Effector memory CD8-positive, alpha-beta T cell (primary cell): ENCODE measurements at regions not wholly inside any gene's neighbourhood (a gene's known extent, or its start where the extent isn't known, plus 50 kb on each side); places are given as distances from the start of the nearest gene placed in this dataset.

Experiments
- ATAC-seq: fragments of 150-1000 bp; cut with Tn5 transposase; replicated peaks from 2 replicates; pipeline ENCODE4 v1.10.0; 2021; ENCODE audit warnings: mild to moderate bottlenecking, moderate library complexity
- DNase-seq, 3 experiments: peaks; one replicate each; pipeline ENCODE4 v3.0.0; 2021
- H3K27ac Mint-ChIP-seq, 2 donors: one replicate each; pipeline ENCODE4 v1.8.0; 2022; ENCODE audit warnings: mild to moderate bottlenecking in 2 of 2, mixed read lengths in 2 of 2, moderate library complexity in 2 of 2
- H3K27me3 Mint-ChIP-seq, 2 donors: one replicate each; pipeline ENCODE4 v1.8.0; 2022; ENCODE audit warnings: mixed read lengths in 2 of 2
- H3K36me3 Mint-ChIP-seq: one replicate; pipeline ENCODE4 v1.8.0; 2022; ENCODE audit warnings: mild to moderate bottlenecking, moderate library complexity, mixed read lengths; ENCODE audit not compliant: insufficient read depth
- H3K4me1 Mint-ChIP-seq, 2 donors: one replicate each; pipeline ENCODE4 v1.8.0; 2022; ENCODE audit warnings: low read depth in 2 of 2, mixed read lengths in 2 of 2
- H3K4me3 Mint-ChIP-seq, 2 donors: one replicate each; pipeline ENCODE4 v1.8.0; 2022; ENCODE audit warnings: mild to moderate bottlenecking in 2 of 2, mixed read lengths in 2 of 2, moderate library complexity in 2 of 2
- H3K9me3 Mint-ChIP-seq, 2 donors: one replicate each; pipeline ENCODE4 v1.8.0; 2022; ENCODE audit warnings: mixed read lengths in 2 of 2

DNA sequence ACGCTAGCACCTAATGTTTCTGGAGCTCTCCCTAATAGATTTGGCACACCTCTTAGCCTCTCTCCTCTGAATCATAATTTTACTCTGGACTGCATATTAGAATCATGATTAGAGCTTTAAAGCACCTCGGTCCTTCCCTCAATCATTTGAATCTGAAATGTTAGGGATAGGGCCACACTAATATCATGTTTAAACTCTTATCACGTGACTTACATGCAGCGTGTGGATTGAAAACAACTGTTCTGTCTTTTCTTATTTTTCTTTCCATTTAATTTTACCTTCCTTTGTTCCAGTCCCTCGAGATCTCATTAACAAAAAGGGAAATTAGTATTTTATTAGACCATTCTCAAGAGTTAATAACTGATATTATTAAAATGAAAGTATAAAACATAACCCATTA is 762.5 kb upstream of the FLRT2 start:
- DNase-seq (no peak), ATAC-seq (no peak)
- Mint-ChIP-seq H3K27me3 (no peaks in the 10 kb centered on the region), H3K4me3 (no peak overlapping the region), H3K9me3 (peaks cover 9 to 10% of the 10 kb centered on the region in 2 donors), H3K27ac (no peak overlapping the region), H3K36me3 (no peaks in the 10 kb centered on the region), H3K4me1 (no peaks in the 10 kb centered on the region)

DNA sequence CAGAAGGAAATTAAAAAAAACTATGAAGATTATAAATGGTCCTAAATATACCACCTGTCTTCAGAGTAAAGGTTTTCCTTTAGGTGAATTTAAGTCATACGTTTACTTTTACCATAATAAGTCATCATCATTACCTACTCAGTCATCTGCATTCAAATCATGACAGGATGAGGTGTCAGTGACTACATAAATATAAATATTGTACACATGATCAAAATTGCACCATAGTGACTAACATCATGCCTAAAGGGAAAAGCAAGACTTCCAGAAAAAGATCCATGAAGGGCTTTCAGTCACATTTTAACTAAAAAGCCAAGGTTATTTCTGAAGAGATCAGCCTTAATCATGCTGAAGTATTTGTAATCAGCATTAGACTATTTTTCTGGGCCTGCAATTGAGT is 759.9 kb upstream of the FLRT2 start:
- Mint-ChIP-seq H3K36me3 (no peaks in the 10 kb centered on the region), H3K4me1 (no peaks in the 10 kb centered on the region), H3K27me3 (no peaks in the 10 kb centered on the region), H3K4me3 (no peak overlapping the region), H3K9me3 (peaks cover 9 to 10% of the 10 kb centered on the region in 2 donors), H3K27ac (no peak overlapping the region)
- DNase-seq (no peak), ATAC-seq (no peak)

DNA sequence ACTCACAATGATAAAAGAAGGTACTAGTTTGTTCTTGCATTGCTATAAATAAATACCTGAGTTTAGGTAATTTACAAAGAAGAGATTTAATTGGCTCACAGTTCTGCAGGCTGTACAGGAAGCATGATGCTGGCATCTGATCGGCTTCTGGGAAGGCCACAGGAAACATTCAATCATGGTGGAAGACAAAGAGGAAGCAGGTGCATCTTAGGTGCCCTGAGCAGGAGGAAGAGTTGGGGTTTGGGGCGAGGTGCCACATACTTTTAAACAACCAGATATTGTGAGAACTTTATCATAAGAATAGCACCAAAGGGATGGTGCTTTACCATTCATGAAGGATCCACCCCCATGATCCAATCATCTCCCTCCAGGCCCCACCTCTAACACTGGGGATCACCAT is 752.6 kb upstream of the FLRT2 start:
- no peak for DNase-seq
- Mint-ChIP-seq H3K4me1 (no peaks in the 10 kb centered on the region), H3K4me3 (no peak overlapping the region), H3K36me3 (no peaks in the 10 kb centered on the region), H3K27ac (no peak overlapping the region), H3K27me3 (no peaks in the 10 kb centered on the region), H3K9me3 (peaks cover 8 to 15% of the 10 kb centered on the region in 2 donors)
- ATAC-seq = no peak

DNA sequence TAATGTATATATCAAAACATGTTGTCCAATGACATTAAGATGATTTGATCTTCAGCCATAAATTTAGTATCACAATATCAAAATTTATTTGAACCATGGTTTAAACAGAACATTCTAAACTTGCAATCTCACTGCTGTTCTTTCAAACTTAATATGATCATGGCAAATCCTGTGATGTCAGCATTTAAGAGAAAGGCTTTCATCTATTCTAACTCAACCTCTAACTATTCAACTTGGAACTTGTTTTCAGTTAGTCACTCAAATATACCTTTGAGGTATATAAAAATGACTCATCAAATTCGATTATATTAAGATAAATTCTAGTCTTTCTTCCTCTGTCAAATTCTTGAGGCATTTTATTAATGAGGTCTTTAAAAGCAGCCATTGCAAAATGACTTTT is 747.0 kb upstream of the FLRT2 start:
- peaks cover 0 to 4% of the 10 kb centered on the region in 2 donors for H3K9me3 Mint-ChIP-seq
- H3K4me3 Mint-ChIP-seq = no peak overlapping the region
- DNase-seq (no peak), ATAC-seq (no peak)
- H3K27me3 Mint-ChIP-seq = no peaks in the 10 kb centered on the region
- H3K36me3 Mint-ChIP-seq = no peaks in the 10 kb centered on the region
- no peaks in the 10 kb centered on the region for H3K4me1 Mint-ChIP-seq
- no peak overlapping the region for H3K27ac Mint-ChIP-seq

DNA sequence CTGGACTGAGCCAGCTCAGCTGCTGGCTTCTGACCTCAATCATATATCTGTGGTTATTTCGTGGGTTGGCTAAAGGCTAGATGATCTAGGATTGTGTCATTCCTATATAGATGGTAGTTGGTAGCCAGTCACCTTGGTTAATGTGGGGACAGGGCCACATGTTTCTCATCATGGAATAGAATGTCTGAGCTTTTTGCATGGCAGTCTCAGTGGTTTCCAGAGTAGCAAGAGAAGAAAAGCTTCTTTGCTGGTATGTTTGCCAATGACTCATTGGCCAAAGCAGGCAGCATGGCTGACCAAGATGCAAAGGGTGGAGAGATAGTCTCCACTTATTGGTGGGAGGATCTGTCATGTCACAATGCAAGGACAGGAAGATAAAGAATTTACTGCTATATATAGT is 746.4 kb upstream of the FLRT2 start:
- Mint-ChIP-seq H3K4me3 (no peak overlapping the region), H3K9me3 (peaks cover 0 to 4% of the 10 kb centered on the region in 2 donors), H3K27me3 (no peaks in the 10 kb centered on the region), H3K36me3 (no peaks in the 10 kb centered on the region), H3K27ac (no peak overlapping the region), H3K4me1 (no peaks in the 10 kb centered on the region)
- DNase-seq (no peak), ATAC-seq (no peak)

DNA sequence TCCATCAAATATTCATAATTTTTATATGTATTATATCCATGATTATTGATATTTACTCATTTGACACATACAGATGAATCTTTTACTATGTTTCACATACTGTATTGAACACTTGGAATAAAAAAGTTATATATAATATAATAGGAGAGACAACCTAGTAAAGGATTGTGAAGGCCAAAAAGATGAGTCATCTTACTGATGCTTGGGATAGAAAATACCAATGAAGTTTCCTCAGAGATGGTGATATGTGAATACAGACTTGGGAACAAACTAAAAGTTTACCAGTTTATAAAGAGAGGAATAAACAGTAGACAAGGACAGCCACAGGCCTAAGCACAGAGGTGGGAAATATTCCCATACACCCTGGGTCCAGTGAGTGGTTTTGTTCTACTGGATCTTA is 743.9 kb upstream of the FLRT2 start:
- Mint-ChIP-seq H3K36me3 (no peaks in the 10 kb centered on the region), H3K4me3 (no peak overlapping the region), H3K9me3 (peaks cover 0 to 3% of the 10 kb centered on the region in 2 donors), H3K4me1 (no peaks in the 10 kb centered on the region), H3K27me3 (no peaks in the 10 kb centered on the region), H3K27ac (no peak overlapping the region)
- no peak for ATAC-seq
- no peak for DNase-seq

DNA sequence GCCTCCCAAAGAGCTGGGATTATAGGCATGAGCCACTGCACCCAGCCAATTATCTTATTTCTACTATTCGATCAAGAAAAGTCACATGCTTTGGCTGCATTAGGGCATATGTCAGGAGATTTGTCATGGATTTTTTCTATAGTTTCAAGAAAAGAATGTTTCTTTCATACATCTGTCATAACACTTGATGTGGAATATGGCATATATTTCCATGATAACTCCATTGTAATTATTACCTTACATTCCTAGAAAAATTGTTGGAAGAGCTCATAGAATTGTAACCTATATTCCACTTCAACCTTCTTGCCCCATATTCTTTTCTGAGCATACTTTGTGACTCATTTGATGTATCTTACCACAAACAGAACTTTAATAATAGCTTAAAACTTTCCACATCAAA is 740.9 kb upstream of the FLRT2 start:
- DNase-seq = no peak
- Mint-ChIP-seq H3K4me1 (no peaks in the 10 kb centered on the region), H3K9me3 (peaks cover 9 to 10% of the 10 kb centered on the region in 2 donors), H3K27ac (no peak overlapping the region), H3K27me3 (no peaks in the 10 kb centered on the region), H3K4me3 (no peak overlapping the region), H3K36me3 (no peaks in the 10 kb centered on the region)
- ATAC-seq = no peak

DNA sequence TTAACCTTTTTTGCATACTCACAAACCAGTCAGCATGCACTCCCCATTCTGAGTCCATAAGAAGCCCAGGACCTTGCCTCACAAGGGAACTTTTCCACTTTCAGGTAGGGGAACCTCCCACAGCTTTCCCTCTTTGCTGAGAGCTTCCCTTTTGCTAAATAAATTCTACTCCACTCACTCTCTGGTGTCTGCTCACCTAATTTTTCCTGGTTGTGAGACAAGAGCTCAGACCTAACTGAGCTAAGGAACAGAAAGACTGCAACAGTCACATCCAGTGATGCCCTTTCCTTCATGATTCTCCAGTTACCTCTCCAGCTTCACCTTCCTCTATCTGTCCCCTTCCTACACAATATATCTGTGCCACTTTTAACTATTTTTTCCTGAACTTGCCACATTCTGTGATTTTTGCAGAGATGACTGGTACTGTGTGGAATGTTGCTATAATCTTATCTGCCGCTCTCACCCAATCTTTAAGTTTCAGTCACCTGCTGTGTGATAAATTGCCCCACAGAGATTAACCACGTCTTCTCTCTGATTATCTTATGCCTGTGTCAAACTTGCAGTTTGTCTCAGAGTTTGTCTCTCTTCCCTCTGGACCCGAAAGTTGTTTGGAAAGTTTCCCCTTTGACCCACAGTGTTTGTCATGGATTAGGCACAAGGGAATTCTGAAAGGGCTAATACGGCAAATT is 737.1 kb upstream of the FLRT2 start:
- Mint-ChIP-seq H3K36me3 (no peaks in the 10 kb centered on the region), H3K9me3 (peaks cover 10 to 12% of the 10 kb centered on the region in 2 donors), H3K4me3 (no peak overlapping the region), H3K27ac (no peak overlapping the region), H3K4me1 (no peaks in the 10 kb centered on the region), H3K27me3 (no peaks in the 10 kb centered on the region)
- ATAC-seq (no peak), DNase-seq (no peak)

DNA sequence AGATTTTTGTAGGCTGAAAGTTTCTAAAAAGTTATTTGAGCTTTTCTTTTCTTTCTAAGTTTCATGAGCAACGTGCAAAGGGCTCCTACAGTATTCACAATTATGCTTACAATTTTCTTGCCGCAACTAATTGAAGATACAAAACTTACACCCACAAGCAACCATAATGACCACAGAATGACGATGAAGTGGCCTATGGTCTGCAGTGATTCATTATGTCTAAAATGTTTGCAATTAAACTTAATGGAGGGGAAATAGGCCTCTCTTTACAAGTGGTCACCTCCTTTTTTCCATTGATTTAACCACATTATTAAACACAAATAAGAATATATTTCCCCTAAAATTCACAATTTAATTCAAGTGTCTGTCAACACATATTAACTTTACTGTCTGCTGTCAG is 732.6 kb upstream of the FLRT2 start:
- Mint-ChIP-seq H3K9me3 (peaks cover 10 to 12% of the 10 kb centered on the region in 2 donors), H3K36me3 (no peaks in the 10 kb centered on the region), H3K4me3 (no peak overlapping the region), H3K4me1 (no peaks in the 10 kb centered on the region), H3K27me3 (no peaks in the 10 kb centered on the region), H3K27ac (no peak overlapping the region)
- no peak for DNase-seq
- no peak for ATAC-seq

DNA sequence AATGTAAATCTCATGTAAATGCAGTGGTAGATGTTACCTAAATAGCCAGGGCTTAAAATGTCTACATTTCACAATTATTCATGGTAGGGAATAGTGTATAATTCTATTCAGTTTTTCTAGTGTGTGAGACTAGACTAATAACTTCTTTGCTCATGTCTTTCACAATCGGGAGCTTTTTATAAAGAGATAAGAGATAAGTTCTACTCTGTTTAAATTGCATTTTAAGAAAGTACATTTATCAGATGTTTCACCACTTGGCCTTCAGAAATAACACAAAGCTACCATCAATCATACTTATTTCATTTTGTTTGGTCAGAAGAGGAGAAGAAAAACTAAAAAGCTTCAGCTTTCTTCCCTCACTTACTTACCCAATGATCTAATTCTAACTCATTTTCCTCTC is 725.5 kb upstream of the FLRT2 start:
- no peak for ATAC-seq
- Mint-ChIP-seq H3K27ac (no peak overlapping the region), H3K36me3 (no peaks in the 10 kb centered on the region), H3K9me3 (peaks cover 0 to 7% of the 10 kb centered on the region in 2 donors), H3K4me3 (no peak overlapping the region), H3K27me3 (no peaks in the 10 kb centered on the region), H3K4me1 (no peaks in the 10 kb centered on the region)
- DNase-seq = no peak

DNA sequence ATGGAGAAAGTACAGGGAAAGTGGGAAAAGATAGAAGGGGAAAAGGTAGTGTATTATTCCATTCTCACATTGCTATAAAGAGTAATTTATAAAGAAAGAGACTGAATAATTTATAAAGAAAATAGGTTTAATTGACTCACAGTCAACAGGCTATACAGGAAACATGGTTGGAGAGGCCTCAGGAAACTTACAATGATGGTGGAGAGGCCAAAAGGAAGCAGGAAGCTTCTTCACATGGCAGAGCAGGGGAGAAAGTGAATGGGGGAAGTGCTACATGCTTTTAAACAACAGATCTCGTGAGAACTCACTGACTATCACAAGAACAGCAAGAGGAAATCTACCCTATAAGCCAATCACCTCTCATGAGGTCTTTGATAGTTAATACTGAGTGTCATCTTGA is 725.0 kb upstream of the FLRT2 start:
- Mint-ChIP-seq H3K27me3 (no peaks in the 10 kb centered on the region), H3K4me1 (no peaks in the 10 kb centered on the region), H3K27ac (no peak overlapping the region), H3K36me3 (no peaks in the 10 kb centered on the region), H3K4me3 (no peak overlapping the region), H3K9me3 (peaks cover 0 to 7% of the 10 kb centered on the region in 2 donors)
- no peak for ATAC-seq
- DNase-seq = no peak

DNA sequence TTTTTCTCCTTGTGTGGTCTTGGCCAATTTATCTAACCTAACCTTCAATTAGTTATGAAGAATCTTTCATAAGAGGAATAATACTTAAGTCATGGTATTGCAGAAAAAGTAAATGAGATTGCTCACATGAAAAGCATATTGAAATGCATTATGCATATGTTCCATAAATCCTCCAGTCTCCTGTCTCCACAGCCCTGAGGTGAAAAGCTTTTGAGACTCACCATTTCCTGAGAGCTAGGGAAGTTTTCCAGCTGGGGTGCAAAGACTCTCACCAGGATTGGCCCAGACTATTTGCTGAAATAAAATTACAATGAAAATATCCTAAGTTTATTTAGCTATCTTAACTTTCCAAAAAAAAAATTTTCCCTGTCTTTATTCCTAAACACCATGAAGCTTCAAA is 723.8 kb upstream of the FLRT2 start:
- Mint-ChIP-seq H3K9me3 (peaks cover 4 to 17% of the 10 kb centered on the region in 2 donors), H3K4me3 (no peak overlapping the region), H3K36me3 (no peaks in the 10 kb centered on the region), H3K4me1 (no peaks in the 10 kb centered on the region), H3K27me3 (no peaks in the 10 kb centered on the region), H3K27ac (no peak overlapping the region)
- ATAC-seq (no peak), DNase-seq (no peak)

DNA sequence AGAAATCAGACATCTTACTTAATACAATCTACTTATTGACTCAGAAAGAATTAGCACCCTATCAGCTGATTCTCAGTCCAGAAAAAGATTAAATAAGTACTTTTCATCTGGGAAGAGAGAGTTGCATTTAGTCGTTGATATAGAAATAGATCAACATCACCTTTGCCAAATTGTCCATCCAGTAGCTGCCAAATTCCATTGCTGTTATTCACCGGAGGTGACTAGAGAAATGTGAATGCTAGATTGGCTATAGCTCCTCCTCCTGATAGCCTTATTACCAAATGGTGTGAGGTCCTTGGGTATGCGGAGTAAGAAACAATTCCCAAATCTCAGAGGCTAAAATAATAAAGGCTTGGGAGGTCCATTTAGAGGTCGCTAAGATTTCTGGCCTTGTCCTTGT is 723.3 kb upstream of the FLRT2 start:
- H3K4me1 Mint-ChIP-seq = no peaks in the 10 kb centered on the region
- no peaks in the 10 kb centered on the region for H3K36me3 Mint-ChIP-seq
- H3K27ac Mint-ChIP-seq = no peak overlapping the region
- ATAC-seq (no peak), DNase-seq (no peak)
- no peaks in the 10 kb centered on the region for H3K27me3 Mint-ChIP-seq
- no peak overlapping the region for H3K4me3 Mint-ChIP-seq
- H3K9me3 Mint-ChIP-seq = peaks cover 4 to 19% of the 10 kb centered on the region in 2 donors

DNA sequence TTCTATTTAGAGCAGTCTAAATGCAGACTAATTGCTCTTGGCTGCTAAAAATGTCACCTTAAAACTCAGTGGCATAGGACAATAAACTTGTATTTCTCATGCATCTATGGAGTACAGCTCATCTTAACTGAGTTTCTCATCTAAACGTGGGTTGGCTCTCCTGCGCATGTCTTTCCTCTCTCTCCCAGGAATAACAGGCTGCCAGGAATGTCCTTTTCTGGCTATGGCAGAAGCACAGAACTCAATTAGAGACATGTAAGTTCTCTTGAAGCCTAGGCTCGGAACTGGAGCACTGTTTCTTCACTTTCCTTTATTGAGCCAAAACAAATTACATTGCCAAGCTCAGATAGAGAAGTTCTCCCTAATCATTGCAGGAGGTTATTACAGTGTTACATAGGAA is 722.3 kb upstream of the FLRT2 start:
- ATAC-seq (no peak), DNase-seq (no peak)
- H3K27me3 Mint-ChIP-seq = no peaks in the 10 kb centered on the region
- no peaks in the 10 kb centered on the region for H3K4me1 Mint-ChIP-seq
- no peak overlapping the region for H3K27ac Mint-ChIP-seq
- no peaks in the 10 kb centered on the region for H3K36me3 Mint-ChIP-seq
- no peak overlapping the region for H3K4me3 Mint-ChIP-seq
- H3K9me3 Mint-ChIP-seq = peaks cover 4 to 19% of the 10 kb centered on the region in 2 donors

DNA sequence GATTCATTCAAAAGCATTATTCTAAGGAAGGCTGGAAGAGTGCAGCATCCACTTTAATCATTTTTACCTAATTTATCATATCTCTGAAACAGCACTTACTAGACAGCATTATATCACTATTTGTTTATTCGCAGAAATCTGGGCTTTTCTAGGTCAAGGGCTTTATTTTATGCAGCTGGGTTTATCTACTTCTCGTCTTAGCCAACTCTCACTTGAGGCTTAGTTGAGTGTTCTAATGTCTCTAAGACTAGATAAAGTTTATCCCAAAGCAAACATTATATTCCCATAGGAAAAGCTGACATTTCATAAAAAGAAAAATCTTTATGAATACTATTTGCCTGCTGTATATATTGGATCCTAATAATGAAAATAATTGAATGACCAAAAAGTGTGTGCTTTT is 720.8 kb upstream of the FLRT2 start:
- H3K27ac Mint-ChIP-seq = no peak overlapping the region
- H3K4me1 Mint-ChIP-seq = no peaks in the 10 kb centered on the region
- H3K4me3 Mint-ChIP-seq = no peak overlapping the region
- ATAC-seq (no peak), DNase-seq (no peak)
- H3K9me3 Mint-ChIP-seq = peaks cover 7 to 19% of the 10 kb centered on the region in 2 donors
- no peaks in the 10 kb centered on the region for H3K27me3 Mint-ChIP-seq
- no peaks in the 10 kb centered on the region for H3K36me3 Mint-ChIP-seq
